GM23338 (cell line): ENCODE measurements at regions not wholly inside any gene's neighbourhood (a gene's known extent, or its start where the extent isn't known, plus 50 kb on each side); places are given as distances from the start of the nearest gene placed in this dataset.

Experiments used
- CREB1 ChIP-seq: fragments of 250-450 bp; sonication (Bioruptor Pico); IDR thresholded peaks from 2 replicates; pipeline ENCODE4 v1.5.0; 2020; ENCODE audit warnings: low read depth, mild to moderate bottlenecking, moderate library complexity
- EZH2 ChIP-seq: fragments of 200-600 bp; sonication (generic); IDR thresholded peaks from one replicate; pipeline ENCODE4 v1.8.0; 2017; ENCODE audit warnings: antibody characterized with exemption, mild to moderate bottlenecking, low read depth; ENCODE audit not compliant: unreplicated experiment
- JUNB ChIP-seq: IDR thresholded peaks from one replicate; pipeline ENCODE4 v1.6.1; 2016; ENCODE audit warnings: antibody characterized with exemption; ENCODE audit not compliant: unreplicated experiment
- POLR2AphosphoS5 ChIP-seq: IDR thresholded peaks from 2 replicates; pipeline ENCODE4 v1.6.1; 2016; ENCODE audit warnings: antibody characterized with exemption, low read depth
- TF ChIP-seq, protein P1 (sequence below): IDR thresholded peaks from one replicate; pipeline ENCODE4 v1.6.1; 2018; ENCODE audit warnings: antibody characterized with exemption; ENCODE audit not compliant: unreplicated experiment
- TF ChIP-seq, protein P2 (sequence below), 2 experiments: fragments of 200-600 bp in 1 of 2; sonication (generic) in 1 of 2; conservative IDR thresholded peaks; 2 replicates each; pipeline versions ENCODE4 v1.5.1 to v1.6.1; 2016 to 2017; ENCODE audit warnings: antibody characterized with exemption in 2 of 2, low read depth in 2 of 2, mild to moderate bottlenecking in 2 of 2, moderate library complexity in 1 of 2
- TF ChIP-seq, protein P3 (sequence below): IDR thresholded peaks from 2 replicates; pipeline ENCODE4 v1.6.1; 2016; ENCODE audit warnings: antibody characterized with exemption

DNA sequence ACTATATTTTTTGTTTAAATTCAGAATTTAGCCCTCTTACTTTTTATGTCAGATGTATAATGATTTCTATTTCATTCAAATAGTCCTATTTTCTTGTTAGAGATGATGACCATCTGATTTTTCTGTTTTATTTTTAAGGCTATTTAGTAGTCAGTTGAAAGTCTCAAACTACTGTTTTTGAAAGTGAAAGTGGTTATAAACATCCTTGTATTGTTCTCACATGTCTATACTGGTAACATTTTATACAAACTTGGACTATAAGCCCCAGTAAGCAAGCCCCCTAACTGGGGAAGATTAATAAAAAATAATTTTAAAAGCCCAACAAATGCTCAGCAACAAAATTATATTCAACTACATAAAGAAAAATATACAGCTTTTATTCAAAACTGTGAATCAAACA is 271.3 kb upstream of the RGS18 start:
- TF ChIP-seq, protein P1, sequence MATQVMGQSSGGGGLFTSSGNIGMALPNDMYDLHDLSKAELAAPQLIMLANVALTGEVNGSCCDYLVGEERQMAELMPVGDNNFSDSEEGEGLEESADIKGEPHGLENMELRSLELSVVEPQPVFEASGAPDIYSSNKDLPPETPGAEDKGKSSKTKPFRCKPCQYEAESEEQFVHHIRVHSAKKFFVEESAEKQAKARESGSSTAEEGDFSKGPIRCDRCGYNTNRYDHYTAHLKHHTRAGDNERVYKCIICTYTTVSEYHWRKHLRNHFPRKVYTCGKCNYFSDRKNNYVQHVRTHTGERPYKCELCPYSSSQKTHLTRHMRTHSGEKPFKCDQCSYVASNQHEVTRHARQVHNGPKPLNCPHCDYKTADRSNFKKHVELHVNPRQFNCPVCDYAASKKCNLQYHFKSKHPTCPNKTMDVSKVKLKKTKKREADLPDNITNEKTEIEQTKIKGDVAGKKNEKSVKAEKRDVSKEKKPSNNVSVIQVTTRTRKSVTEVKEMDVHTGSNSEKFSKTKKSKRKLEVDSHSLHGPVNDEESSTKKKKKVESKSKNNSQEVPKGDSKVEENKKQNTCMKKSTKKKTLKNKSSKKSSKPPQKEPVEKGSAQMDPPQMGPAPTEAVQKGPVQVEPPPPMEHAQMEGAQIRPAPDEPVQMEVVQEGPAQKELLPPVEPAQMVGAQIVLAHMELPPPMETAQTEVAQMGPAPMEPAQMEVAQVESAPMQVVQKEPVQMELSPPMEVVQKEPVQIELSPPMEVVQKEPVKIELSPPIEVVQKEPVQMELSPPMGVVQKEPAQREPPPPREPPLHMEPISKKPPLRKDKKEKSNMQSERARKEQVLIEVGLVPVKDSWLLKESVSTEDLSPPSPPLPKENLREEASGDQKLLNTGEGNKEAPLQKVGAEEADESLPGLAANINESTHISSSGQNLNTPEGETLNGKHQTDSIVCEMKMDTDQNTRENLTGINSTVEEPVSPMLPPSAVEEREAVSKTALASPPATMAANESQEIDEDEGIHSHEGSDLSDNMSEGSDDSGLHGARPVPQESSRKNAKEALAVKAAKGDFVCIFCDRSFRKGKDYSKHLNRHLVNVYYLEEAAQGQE, result no peak
- TF ChIP-seq CREB1 (no peak), EZH2 (no peak), JUNB (no peak), POLR2AphosphoS5 (no peak)
- TF ChIP-seq, protein P2, sequence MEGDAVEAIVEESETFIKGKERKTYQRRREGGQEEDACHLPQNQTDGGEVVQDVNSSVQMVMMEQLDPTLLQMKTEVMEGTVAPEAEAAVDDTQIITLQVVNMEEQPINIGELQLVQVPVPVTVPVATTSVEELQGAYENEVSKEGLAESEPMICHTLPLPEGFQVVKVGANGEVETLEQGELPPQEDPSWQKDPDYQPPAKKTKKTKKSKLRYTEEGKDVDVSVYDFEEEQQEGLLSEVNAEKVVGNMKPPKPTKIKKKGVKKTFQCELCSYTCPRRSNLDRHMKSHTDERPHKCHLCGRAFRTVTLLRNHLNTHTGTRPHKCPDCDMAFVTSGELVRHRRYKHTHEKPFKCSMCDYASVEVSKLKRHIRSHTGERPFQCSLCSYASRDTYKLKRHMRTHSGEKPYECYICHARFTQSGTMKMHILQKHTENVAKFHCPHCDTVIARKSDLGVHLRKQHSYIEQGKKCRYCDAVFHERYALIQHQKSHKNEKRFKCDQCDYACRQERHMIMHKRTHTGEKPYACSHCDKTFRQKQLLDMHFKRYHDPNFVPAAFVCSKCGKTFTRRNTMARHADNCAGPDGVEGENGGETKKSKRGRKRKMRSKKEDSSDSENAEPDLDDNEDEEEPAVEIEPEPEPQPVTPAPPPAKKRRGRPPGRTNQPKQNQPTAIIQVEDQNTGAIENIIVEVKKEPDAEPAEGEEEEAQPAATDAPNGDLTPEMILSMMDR (conservative IDR thresholded peaks at IDR 0.05; ENCODE audit: low read depth in 2 of 2), result no peak
- TF ChIP-seq, protein P3, sequence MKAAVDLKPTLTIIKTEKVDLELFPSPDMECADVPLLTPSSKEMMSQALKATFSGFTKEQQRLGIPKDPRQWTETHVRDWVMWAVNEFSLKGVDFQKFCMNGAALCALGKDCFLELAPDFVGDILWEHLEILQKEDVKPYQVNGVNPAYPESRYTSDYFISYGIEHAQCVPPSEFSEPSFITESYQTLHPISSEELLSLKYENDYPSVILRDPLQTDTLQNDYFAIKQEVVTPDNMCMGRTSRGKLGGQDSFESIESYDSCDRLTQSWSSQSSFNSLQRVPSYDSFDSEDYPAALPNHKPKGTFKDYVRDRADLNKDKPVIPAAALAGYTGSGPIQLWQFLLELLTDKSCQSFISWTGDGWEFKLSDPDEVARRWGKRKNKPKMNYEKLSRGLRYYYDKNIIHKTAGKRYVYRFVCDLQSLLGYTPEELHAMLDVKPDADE, result no peak
